Muscle of back (tissue), 3 donors: ENCODE measurements at regions not wholly inside any gene's neighbourhood (a gene's known extent, or its start where the extent isn't known, plus 50 kb on each side); places are given as distances from the start of the nearest gene placed in this dataset.
"Not testable (repeated sequence)": the region's sequence is repeated elsewhere in the genome, so short reads cannot be mapped to it uniquely, and the experiment has no call there.

Source experiments
- DNase-seq, 3 donors: peaks; one replicate each; pipeline versions ENCODE4 v3.0.0 to v3.0.0-alpha.2; 2013

DNA sequence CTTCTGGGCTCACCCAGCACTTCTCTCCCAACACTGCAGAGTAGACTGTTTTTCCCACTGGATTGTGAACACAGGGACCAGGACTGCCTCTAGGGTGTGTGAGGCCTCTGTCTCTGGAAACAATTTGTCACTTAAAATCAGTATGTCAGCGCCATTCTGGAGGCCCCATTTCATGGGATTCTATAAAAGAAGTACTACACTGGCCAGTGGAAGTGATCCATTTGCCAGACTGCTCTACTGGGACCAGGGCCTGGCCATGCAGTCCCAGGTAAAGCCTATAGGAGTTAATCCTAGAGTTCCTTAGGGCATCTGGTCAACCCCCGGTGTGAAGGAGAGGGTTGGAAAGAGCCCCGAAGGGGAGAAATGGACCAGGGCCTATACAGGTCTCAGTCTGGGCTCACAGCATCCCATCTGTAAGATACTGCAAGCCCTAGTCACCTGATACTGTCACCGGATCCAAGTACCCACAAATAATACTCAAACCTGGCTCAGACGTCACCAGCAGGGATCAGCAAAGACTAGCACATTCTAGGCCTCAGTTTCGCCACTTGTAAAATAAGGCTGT lies 245.0 kb downstream of the FOXD2 start:
- no peak for DNase-seq

DNA sequence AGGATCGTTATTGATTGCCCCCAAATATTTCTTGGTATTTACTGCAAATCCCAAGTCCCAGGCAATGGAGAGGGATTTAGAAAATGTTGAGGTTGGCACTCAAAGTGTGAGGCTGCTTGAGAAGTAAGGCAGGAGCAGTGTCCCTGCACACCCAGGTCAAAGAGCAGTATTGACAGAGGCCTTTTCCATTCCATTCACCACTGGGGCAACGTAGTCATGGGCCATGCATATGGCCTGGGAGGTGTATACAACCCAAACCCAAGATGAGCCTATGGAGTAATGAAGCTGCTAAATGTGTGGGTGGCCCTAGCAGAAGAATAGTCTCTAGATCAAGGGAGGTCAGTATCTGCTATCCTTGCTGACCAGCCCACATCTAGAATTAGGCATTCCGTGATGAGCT lies 245.6 kb downstream of the FOXD2 start:
- DNase-seq = no peak

DNA sequence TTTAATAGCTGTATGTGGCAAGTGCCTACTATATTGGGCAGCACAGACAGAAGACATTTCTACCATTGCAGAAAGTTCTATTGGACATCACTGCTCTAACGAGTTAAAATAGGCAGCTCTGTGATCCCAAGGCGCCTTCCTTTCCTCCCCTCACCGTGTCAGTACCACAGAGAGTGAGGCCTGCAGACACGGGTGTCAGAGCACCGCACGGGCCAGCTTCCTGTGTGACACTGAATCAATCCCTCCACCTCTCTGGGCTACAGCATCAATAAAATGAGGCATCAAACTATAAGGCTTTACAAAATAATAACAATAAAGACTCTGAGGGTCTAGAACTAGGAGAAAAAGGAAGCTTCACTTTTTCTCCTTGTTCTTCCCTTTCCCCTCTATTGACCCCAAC lies 246.7 kb downstream of the FOXD2 start:
- no peak for DNase-seq

GRCh38 chr1:47684964-47685762 lies 247.3 kb downstream of the FOXD2 start:
- peak in 2 of 3 donors; percentile 38 to 70 for DNase-seq

DNA sequence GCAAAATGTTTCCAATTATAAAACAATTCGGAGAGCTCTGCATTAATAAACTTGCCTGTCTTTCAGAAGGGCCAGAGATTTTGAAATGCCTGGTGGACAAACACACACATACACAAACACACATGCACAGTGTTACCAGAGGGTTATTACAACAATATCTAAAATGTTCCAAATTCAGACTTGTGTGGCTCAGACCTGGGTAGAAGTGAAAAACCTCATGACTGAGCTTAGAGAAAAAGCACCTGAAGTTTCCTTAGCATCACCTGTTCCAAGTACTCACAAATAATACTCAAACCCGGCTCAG lies 247.9 kb downstream of the FOXD2 start:
- no peak for DNase-seq

DNA sequence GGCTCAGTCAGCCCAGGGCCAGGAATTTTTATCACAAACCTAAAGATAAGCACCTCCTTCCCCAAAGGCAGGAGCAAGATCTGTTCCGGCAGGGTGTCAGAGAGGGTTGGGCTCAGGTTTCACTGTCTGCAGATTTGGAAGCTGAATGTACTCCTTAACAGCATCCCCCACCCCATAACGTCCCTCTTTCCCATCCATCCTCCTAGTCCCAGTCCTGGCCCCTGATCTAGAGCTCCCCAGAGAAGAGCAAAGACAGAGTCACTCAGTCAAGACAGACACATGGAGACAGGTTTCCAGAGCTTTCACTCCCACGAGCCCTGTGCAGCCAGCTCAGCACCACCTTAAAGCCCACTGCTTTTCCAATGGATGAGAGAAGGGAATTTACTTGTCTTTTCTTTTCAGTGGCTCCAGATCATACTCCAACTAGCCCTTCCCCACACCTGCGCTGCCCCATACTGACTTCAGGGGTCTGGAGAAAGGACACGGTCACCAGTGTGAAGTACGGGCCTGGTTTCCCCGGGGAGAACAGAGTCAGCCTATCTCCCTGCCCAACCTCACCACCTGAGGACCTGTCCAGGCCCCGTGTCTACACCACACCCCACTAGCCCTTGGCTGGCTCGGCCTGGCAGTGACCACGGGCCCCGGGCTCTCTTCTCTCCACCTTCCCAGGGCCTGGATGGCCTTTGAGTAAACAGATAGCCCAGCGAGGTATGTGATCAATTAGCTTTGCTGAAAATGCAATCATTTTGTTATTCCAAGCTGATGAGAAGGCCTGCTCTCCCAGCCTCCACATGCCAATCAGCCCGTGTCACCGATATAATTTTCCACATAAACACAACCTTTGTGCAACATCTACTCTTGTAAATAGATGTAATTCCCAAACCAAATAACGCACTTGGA lies 249.1 kb downstream of the FOXD2 start:
- DNase-seq = no peak

GRCh38 chr1:47687631-47688460 lies 250.0 kb downstream of the FOXD2 start:
- DNase-seq = peak in 1 of 3 donors; percentile 59

DNA sequence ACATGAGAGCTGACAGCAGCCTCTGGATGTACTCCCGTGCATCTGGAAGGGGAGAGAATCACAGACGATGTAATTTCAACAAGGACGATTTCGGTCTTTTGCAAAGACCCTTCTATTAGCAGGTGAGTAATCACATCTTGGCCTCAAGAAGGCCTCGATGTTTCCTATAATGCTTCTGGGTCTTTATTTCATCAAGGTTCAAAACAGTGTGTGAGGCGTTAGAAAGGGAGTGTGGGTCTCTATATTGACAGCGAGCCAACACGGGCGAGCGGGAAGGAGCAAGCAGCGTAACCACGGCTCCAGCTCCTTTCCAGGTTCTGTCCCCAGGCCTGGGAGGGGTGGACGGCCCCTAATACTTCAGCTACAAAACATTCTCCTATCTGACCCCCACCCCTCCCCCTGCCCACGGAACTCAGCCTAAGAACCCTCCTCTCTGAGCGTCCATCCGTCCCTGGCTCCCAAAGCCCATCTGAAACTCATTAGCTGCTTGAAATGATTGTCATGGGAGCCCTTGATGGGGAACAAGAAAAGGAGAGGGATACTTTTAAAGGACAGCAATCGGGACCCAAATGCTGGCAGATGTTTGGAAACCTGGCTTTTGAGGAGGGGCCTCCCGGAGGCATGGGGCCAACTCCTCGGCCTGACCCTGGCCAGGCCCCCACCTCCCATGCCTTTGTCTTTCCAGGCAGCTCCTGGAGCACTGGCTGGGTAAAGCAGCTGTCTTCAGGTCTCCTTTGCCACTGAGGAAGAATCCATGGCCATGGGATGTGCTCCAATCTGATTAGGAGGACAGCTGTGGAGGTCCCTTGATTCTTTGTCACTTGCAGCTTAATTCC lies 250.8 kb downstream of the FOXD2 start:
- peak in 2 of 3 donors; percentile 43 to 76 for DNase-seq

GRCh38 chr1:47689894-47690293 lies 252.1 kb downstream of the FOXD2 start:
- DNase-seq = peak in 1 of 3 donors; percentile 53

GRCh38 chr1:47690341-47691250 lies 252.8 kb downstream of the FOXD2 start:
- no peak for DNase-seq

GRCh38 chr1:47691293-47691692 lies 253.4 kb downstream of the FOXD2 start:
- DNase-seq = not testable (repeated sequence)

DNA sequence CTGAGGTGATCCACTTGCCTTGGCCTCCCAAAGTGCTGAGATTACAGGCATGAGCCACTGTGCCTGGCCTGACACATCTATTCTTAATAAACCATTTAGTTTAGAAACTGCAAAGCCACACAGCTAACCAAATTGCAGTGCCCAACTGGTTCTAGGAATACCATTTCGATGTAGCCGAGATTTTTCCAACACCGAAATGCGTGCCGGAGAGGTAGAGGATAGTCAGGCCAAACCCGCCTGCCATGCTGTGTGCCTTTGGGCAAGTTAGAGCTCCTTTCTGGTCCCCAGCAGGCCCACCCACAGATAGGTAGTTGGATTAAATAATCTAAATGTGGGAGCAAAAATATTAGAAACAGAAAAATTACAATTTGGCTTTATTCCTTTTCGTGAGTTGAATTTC lies 254.4 kb downstream of the FOXD2 start:
- DNase-seq = no peak

- DNase-seq = no peak
Measured at GRCh38 chr1:47693115-47693514, 255.3 kb downstream of the FOXD2 start.

- DNase-seq = no peak
Measured at GRCh38 chr1:47694011-47694890, 256.4 kb downstream of the FOXD2 start.

- DNase-seq = no peak
Measured at GRCh38 chr1:47696404-47696736, 258.5 kb downstream of the FOXD2 start.

GRCh38 chr1:47696737-47697441 lies 259.0 kb downstream of the FOXD2 start:
- DNase-seq = no peak

DNA sequence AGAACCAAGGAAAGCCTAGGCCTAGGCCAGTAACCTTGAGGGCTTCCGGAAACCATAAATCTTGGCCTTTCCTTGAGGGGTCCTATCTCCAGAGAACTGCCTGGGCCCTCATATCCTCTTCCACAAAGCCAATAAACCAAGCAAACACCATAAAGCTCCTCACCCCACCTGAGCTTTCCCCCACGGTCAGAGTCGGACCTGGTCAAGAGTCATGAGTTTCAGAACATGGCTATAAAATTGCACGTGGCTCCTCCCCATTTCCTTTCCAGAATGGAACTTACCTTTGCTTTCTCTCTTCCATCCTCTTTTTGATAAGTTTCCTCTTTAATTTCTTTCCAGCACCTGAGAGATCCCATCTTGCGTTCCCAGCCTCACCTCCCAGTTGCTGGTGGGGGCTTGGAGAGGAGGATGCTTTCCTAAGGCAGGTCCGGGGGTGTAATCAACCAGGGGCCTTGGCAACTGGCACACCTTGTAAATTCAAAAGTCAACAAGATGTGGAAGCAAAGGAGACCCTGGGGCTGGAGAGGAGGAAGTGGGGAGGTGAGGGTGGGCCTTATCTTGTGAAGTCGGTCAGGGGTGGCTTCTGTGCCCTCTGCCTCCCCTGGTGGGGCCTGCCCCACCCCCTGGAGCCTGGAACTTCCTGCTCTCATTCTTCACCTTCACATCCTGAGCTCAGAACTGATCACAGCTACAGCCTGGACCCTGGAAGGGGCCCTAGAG lies 259.9 kb downstream of the FOXD2 start:
- DNase-seq = no peak
